HCT116 (cell line): ENCODE measurements at regions not wholly inside any gene's neighbourhood (a gene's known extent, or its start where the extent isn't known, plus 50 kb on each side); places are given as distances from the start of the nearest gene placed in this dataset.

Source experiments
- ATAC-seq: fragments of 200-7000 bp; cut with Tn5 transposase; 2 replicates; pipeline ENCODE4 v1.9.1; 2020; ENCODE audit warnings: mild to moderate bottlenecking, moderate library complexity
- BruUV-seq: library from RNA; stranded (reverse); fragments of 400-500 nt; replicated peaks from 2 replicates; lab custom pipeline; 2021; lab: Mats Ljungman, UMichigan
- CTCF ChIA-PET: fragments of 300-600 bp; sonication (Branson Sonifier 250); formaldehyde crosslinking; loops from one replicate; lab custom pipeline; 2021; ENCODE audit warnings: antibody characterized with exemption; lab: Charles Lee
- POLR2A ChIA-PET: fragments of 300-600, 350-600 bp; sonication (Branson Sonifier 250); formaldehyde crosslinking; loops from one replicate; lab custom pipeline; 2021; ENCODE audit warnings: antibody characterized with exemption; lab: Charles Lee
- RAD21 ChIA-PET, 2 experiments: fragments of 300-600 bp; sonication (Branson Sonifier 250); formaldehyde crosslinking; loops; one replicate each; lab custom pipeline; 2023; ENCODE audit warnings: low total read pairs in 2 of 2; ENCODE audit not compliant: uncharacterized antibody in 2 of 2, unreplicated experiment in 2 of 2, low non-redundant PET in 1 of 2; lab: Charles Lee
- DNase-seq: peaks from one replicate; pipeline ENCODE4 v3.0.0-alpha.2; 2010; ENCODE audit warnings: low read depth, low spot score
- H2AFZ ChIP-seq: fragments of 200-600 bp; shearing (Covaris generic), sonication (generic); 2 replicates; pipeline ENCODE4 v1.6.1; 2017; ENCODE audit warnings: low read depth, mixed run types, mixed read lengths, antibody characterized with exemption, low read length; ENCODE audit not compliant: poor library complexity, severe bottlenecking
- H3K27ac ChIP-seq: 2 replicates; pipeline ENCODE4 v1.5.1; 2012; ENCODE audit warnings: low read depth, low read length
- H3K27me3 ChIP-seq: fragments of 200-600 bp; sonication (generic); 2 replicates; pipeline ENCODE4 v1.6.1; 2016; ENCODE audit warnings: mixed run types, low read length, mixed read lengths; ENCODE audit not compliant: insufficient read depth
- H3K36me3 ChIP-seq, 2 experiments: fragments of 200-500 bp in 1 of 2; fragments of 200-600 bp in 1 of 2; sonication (Bioruptor generic) in 1 of 2; sonication (generic) in 1 of 2; 2 replicates each; pipeline versions ENCODE4 v1.5.1 to v1.6.1; 2014 to 2016; ENCODE audit warnings: low read length in 2 of 2, inconsistent platforms in 1 of 2, mixed read lengths in 1 of 2, mixed run types in 1 of 2; ENCODE audit not compliant: insufficient read depth in 2 of 2, control insufficient read depth in 1 of 2
- H3K4me1 ChIP-seq, 2 experiments: fragments of 200-600 bp in 1 of 2; sonication (generic) in 1 of 2; 2 replicates each; pipeline versions ENCODE4 v1.5.1 to v1.6.1; 2012 to 2017; ENCODE audit warnings: low read length in 2 of 2, inconsistent platforms in 1 of 2, mild to moderate bottlenecking in 1 of 2, mixed read lengths in 1 of 2, mixed run types in 1 of 2, moderate library complexity in 1 of 2; ENCODE audit not compliant: insufficient read depth in 2 of 2, control insufficient read depth in 1 of 2
- H3K4me2 ChIP-seq: fragments of 200-600 bp; sonication (generic); 2 replicates; pipeline ENCODE4 v1.6.1; 2017; ENCODE audit warnings: mixed run types, low read length, mixed read lengths
- H3K4me3 ChIP-seq, 2 experiments: fragments of 200-600 bp in 1 of 2; sonication (generic) in 1 of 2; replicated peaks in 1 of 2; 2 replicates each; pipeline ENCODE4 v1.5.1; 2011 to 2016; ENCODE audit warnings: low read length in 2 of 2, control low read depth in 1 of 2, low read depth in 1 of 2, mild to moderate bottlenecking in 1 of 2, mixed read lengths in 1 of 2, mixed run types in 1 of 2
- H3K79me2 ChIP-seq: fragments of 200-600 bp; sonication (generic); 2 replicates; pipeline ENCODE4 v1.6.1; 2017; ENCODE audit warnings: mild to moderate bottlenecking, mixed run types, low read length, moderate library complexity, mixed read lengths; ENCODE audit not compliant: insufficient read depth
- H3K9ac ChIP-seq: fragments of 200-600 bp; sonication (generic); 2 replicates; pipeline ENCODE4 v1.6.1; 2016; ENCODE audit warnings: low read length, mixed read lengths
- H3K9me2 ChIP-seq: fragments of 200-600 bp; sonication (generic), shearing (Covaris generic); 2 replicates; pipeline ENCODE4 v1.6.1; 2017; ENCODE audit warnings: mixed run types, mild to moderate bottlenecking, moderate library complexity; ENCODE audit not compliant: insufficient read depth
- H3K9me3 ChIP-seq, 2 experiments: fragments of 200-500 bp in 1 of 2; fragments of 200-600 bp in 1 of 2; sonication (Bioruptor generic) in 1 of 2; sonication (generic) in 1 of 2; 2 replicates each; pipeline ENCODE4 v1.6.1; 2014 to 2017; ENCODE audit warnings: low read length in 2 of 2, mixed read lengths in 2 of 2, inconsistent platforms in 1 of 2, low read depth in 1 of 2, mild to moderate bottlenecking in 1 of 2, mixed run types in 1 of 2, moderate library complexity in 1 of 2; ENCODE audit not compliant: control insufficient read depth in 1 of 2, insufficient read depth in 1 of 2
- H4K20me1 ChIP-seq: fragments of 200-600 bp; sonication (generic), shearing (Covaris generic); 2 replicates; pipeline ENCODE4 v1.6.1; 2017; ENCODE audit warnings: mixed run types, mild to moderate bottlenecking, moderate library complexity; ENCODE audit not compliant: insufficient read depth
- CBX3 ChIP-seq: IDR thresholded peaks from 2 replicates; pipeline ENCODE4 v1.6.1; 2012; ENCODE audit warnings: low read depth
- CEBPB ChIP-seq: IDR thresholded peaks from 2 replicates; pipeline ENCODE4 v1.6.1; 2012; ENCODE audit warnings: low read depth
- EGR1 ChIP-seq: IDR thresholded peaks from 2 replicates; pipeline ENCODE4 v1.6.1; 2012; ENCODE audit warnings: low read depth
- EZH2 ChIP-seq: fragments of 200-600 bp; sonication (generic); IDR thresholded peaks from 2 replicates; pipeline ENCODE4 v1.6.1; 2017; ENCODE audit warnings: antibody characterized with exemption, mixed run types
- EZH2phosphoT487 ChIP-seq: fragments of 200-600 bp; IDR thresholded peaks from 2 replicates; pipeline ENCODE4 v1.6.1; 2018; ENCODE audit warnings: antibody characterized with exemption, borderline replicate concordance
- JUND ChIP-seq: IDR thresholded peaks from 2 replicates; pipeline ENCODE4 v1.6.1; 2012
- POLR2A ChIP-seq: IDR thresholded peaks from 2 replicates; pipeline ENCODE4 v1.7.0; 2011; ENCODE audit warnings: borderline replicate concordance; ENCODE audit not compliant: insufficient read depth, insufficient read length; ENCODE audit errors: extremely low read depth
- REST ChIP-seq: IDR thresholded peaks from 2 replicates; pipeline ENCODE4 v1.6.1; 2012; ENCODE audit warnings: low read depth
- SP1 ChIP-seq: IDR thresholded peaks from 2 replicates; pipeline ENCODE4 v1.6.1; 2012; ENCODE audit warnings: low read depth
- TCF7L2 ChIP-seq: IDR thresholded peaks from 2 replicates; pipeline ENCODE4 v1.7.0; 2011; ENCODE audit warnings: borderline replicate concordance, inconsistent platforms; ENCODE audit not compliant: insufficient read depth, insufficient read length; ENCODE audit errors: extremely low read depth
- ZFX ChIP-seq: fragments of 450-650 bp; IDR thresholded peaks from 2 replicates; pipeline ENCODE4 v1.6.1; 2017
- intact Hi-C: fragments of 100-400 bp; cut with micrococcal nuclease; formaldehyde crosslinking; loops from 2 replicates; pipeline ENCODE4 v1.10.0; 2022

DNA sequence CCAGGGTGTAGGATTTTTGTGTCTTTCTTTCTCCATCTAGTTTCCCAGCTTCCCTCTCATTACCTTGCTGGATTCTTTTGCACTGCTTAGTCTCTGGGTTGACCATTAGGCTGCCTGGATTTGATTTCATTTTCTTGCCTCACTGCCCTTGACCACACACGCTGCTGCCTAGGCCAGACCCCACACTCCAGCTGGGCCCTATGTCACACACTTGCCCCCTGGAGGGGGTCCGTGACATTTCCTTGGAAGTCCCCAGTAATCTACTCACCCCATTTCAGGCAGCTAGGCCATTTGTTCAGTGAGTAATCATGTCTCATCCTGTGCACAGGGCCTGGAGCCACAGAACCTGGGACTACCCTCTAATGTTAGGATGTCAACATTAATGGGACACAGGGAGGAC is 81.9 kb upstream of the SPON1 start:
- POLR2A ChIA-PET: no interaction called here
- CTCF ChIA-PET: interaction anchor here (1.2 kb wide), 1 partner anchor 45 kb away, joined by 4 read pairs; no protein-coding TSS in a partner anchor
- no peak overlapping the region for H3K4me2 ChIP-seq
- no peak overlapping the region for H3K9ac ChIP-seq
- no peaks in the 10 kb centered on the region for H3K79me2 ChIP-seq
- TF ChIP-seq REST (no peak), SP1 (no peak)
- intact Hi-C loops: no loop called here
- H3K9me3 ChIP-seq: no peaks in the 10 kb centered on the region
- H3K36me3 ChIP-seq: no peaks in the 10 kb centered on the region
- no peak overlapping the region for H3K27ac ChIP-seq
- no peak overlapping the region for H2AFZ ChIP-seq
- H3K4me3 ChIP-seq: no peak overlapping the region
- no peaks in the 10 kb centered on the region; the same call in 1 of the 2 replicates for H3K9me2 ChIP-seq
- DNase-seq: no peak
- no peaks in the 10 kb centered on the region for H3K27me3 ChIP-seq
- RAD21 ChIA-PET: no interaction called here
- ATAC-seq: no peak
- H3K4me1 ChIP-seq: peaks cover 0 to 26% of the 10 kb centered on the region in 2 experiments; a peak in 3 of 4 replicates
- no TSS peak for BruUV-seq
- H4K20me1 ChIP-seq: no peaks in the 10 kb centered on the region

GRCh38 chr11:13881226-13881905 is 81.2 kb upstream of the SPON1 start:
- Histone ChIP-seq H3K4me3 (no peak overlapping the region), H3K79me2 (no peaks in the 10 kb centered on the region)
- RAD21 ChIA-PET: no interaction called here
- TF ChIP-seq JUND (no peak), CBX3 (no peak), POLR2A (no peak), ZFX (no peak), EZH2 (no peak), EZH2phosphoT487 (no peak), REST (no peak), CEBPB (no peak), EGR1 (no peak), TCF7L2 (no peak)
- TF ChIP-seq, all 23 proteins: peak for 0
- no peaks in the 10 kb centered on the region; the same call in 1 of the 2 replicates for H3K9me2 ChIP-seq
- intact Hi-C loops: no loop called here
- no peaks in the 10 kb centered on the region for H3K9me3 ChIP-seq
- no peak for ATAC-seq
- H3K4me1 ChIP-seq: peaks cover 0 to 24% of the 10 kb centered on the region in 2 experiments; a peak in 3 of 4 replicates
- H2AFZ ChIP-seq: no peak overlapping the region
- DNase-seq: no peak
- POLR2A ChIA-PET: no interaction called here
- no peak overlapping the region for H3K4me2 ChIP-seq
- CTCF ChIA-PET: no interaction called here
- H3K27me3 ChIP-seq: no peaks in the 10 kb centered on the region
- no TSS peak for BruUV-seq
- H3K36me3 ChIP-seq: no peaks in the 10 kb centered on the region
- H3K27ac ChIP-seq: no peak overlapping the region
- no peaks in the 10 kb centered on the region for H4K20me1 ChIP-seq
- H3K9ac ChIP-seq: no peak overlapping the region
